ENCODE measurements at regions not wholly inside any gene's neighbourhood (a gene's known extent, or its start where the extent isn't known, plus 50 kb on each side); places are given as distances from the start of the nearest gene placed in this dataset.

GRCh38 chr20:48222595-48223180, 437.4 kb upstream of the SULF2 start:
- Histone ChIP-seq H3K36me3 (no peaks in the 10 kb centered on the region), H3K4me1 (no peaks in the 10 kb centered on the region), H3K27me3 (no peaks in the 10 kb centered on the region), H3K27ac (replicated peaks in 1 of 4) (no peak overlapping the region), H3K9me3 (no peaks in the 10 kb centered on the region), H3K4me3 (no peak overlapping the region)
- TF ChIP-seq POLR2AphosphoS5 (IDR thresholded peaks at IDR 0.05) (no peak), EP300 (IDR thresholded peaks at IDR 0.05) (no peak), POLR2A (IDR thresholded peaks at IDR 0.05; ENCODE audit: low read depth) (no peak), CTCF (IDR thresholded peaks at IDR 0.05) (no peak)
- no peak for DNase-seq (ENCODE audit: extremely low spot score)
- 83% methylated on average over 8 of the region's 8 CpGs for WGBS
- intact Hi-C loops (cut with DNase I), result no loop called here

- no peaks in the 10 kb centered on the region for H3K27me3 ChIP-seq
- H3K9me3 ChIP-seq, result no peaks in the 10 kb centered on the region
- no peak overlapping the region for H3K4me3 ChIP-seq
- DNase-seq (ENCODE audit: extremely low spot score), result no peak
- 68% methylated on average over 6 of the region's 6 CpGs for WGBS
- intact Hi-C loops (cut with DNase I), result no loop called here
- H3K36me3 ChIP-seq, result no peaks in the 10 kb centered on the region
- no peak overlapping the region for H3K27ac ChIP-seq (replicated peaks in 1 of 4)
- peaks cover 0 to 8% (median 6%) of the 10 kb centered on the region in 4 donors for H3K4me1 ChIP-seq
- TF ChIP-seq POLR2A (IDR thresholded peaks at IDR 0.05; ENCODE audit: low read depth), result no peak
- no peak for TF ChIP-seq CTCF (IDR thresholded peaks at IDR 0.05)
- no peak for TF ChIP-seq POLR2AphosphoS5 (IDR thresholded peaks at IDR 0.05)
- TF ChIP-seq EP300 (IDR thresholded peaks at IDR 0.05), result no peak
These were observed 434.9 kb upstream of the SULF2 start for GRCh38 chr20:48220033-48220633.

GRCh38 chr20:48219306-48219705, 434.0 kb upstream of the SULF2 start:
- H3K9me3 ChIP-seq, result no peaks in the 10 kb centered on the region
- no peak for TF ChIP-seq POLR2AphosphoS5 (IDR thresholded peaks at IDR 0.05)
- TF ChIP-seq EP300 (IDR thresholded peaks at IDR 0.05), result no peak
- no peak for TF ChIP-seq CTCF (IDR thresholded peaks at IDR 0.05)
- intact Hi-C loops (cut with DNase I), result no loop called here
- no peak overlapping the region for H3K4me3 ChIP-seq
- WGBS, result 87% methylated on average over 5 of the region's 5 CpGs
- no peak for DNase-seq (ENCODE audit: extremely low spot score)
- no peak overlapping the region for H3K27ac ChIP-seq (replicated peaks in 1 of 4)
- peaks cover 0 to 8% (median 6%) of the 10 kb centered on the region in 4 donors for H3K4me1 ChIP-seq
- H3K27me3 ChIP-seq, result no peaks in the 10 kb centered on the region
- H3K36me3 ChIP-seq, result no peaks in the 10 kb centered on the region

GRCh38 chr20:48217190-48217589, 431.9 kb upstream of the SULF2 start:
- TF ChIP-seq EP300 (IDR thresholded peaks at IDR 0.05), result no peak
- TF ChIP-seq POLR2AphosphoS5 (IDR thresholded peaks at IDR 0.05), result no peak
- no peak for TF ChIP-seq CTCF (IDR thresholded peaks at IDR 0.05)
- no peak for TF ChIP-seq POLR2A (IDR thresholded peaks at IDR 0.05; ENCODE audit: low read depth)
- no peaks in the 10 kb centered on the region for H3K27me3 ChIP-seq
- no peak overlapping the region for H3K4me3 ChIP-seq
- no peaks in the 10 kb centered on the region for H3K36me3 ChIP-seq
- WGBS, result 86% methylated on average over 14 of the region's 14 CpGs
- DNase-seq (ENCODE audit: extremely low spot score), result no peak
- no peak overlapping the region for H3K27ac ChIP-seq (replicated peaks in 1 of 4)
- peaks cover 0 to 8% (median 6%) of the 10 kb centered on the region in 4 donors for H3K4me1 ChIP-seq
- no peaks in the 10 kb centered on the region for H3K9me3 ChIP-seq
- intact Hi-C loops (cut with DNase I), result no loop called here

GRCh38 chr20:48215536-48215935, 430.3 kb upstream of the SULF2 start:
- Histone ChIP-seq H3K36me3 (no peaks in the 10 kb centered on the region), H3K27ac (replicated peaks in 1 of 4) (no peak overlapping the region), H3K4me1 (peaks cover 0 to 8% (median 6%) of the 10 kb centered on the region in 4 donors), H3K9me3 (no peaks in the 10 kb centered on the region), H3K4me3 (no peak overlapping the region), H3K27me3 (no peaks in the 10 kb centered on the region)
- 42% methylated on average over 5 of the region's 8 CpGs for WGBS
- no peak for TF ChIP-seq EP300 (IDR thresholded peaks at IDR 0.05)
- TF ChIP-seq POLR2A (IDR thresholded peaks at IDR 0.05; ENCODE audit: low read depth), result no peak
- TF ChIP-seq CTCF (IDR thresholded peaks at IDR 0.05), result no peak
- TF ChIP-seq POLR2AphosphoS5 (IDR thresholded peaks at IDR 0.05), result no peak
- DNase-seq (ENCODE audit: extremely low spot score), result no peak
- intact Hi-C loops (cut with DNase I), result no loop called here
